ENCODE measurements at regions not wholly inside any gene's neighbourhood (a gene's known extent, or its start where the extent isn't known, plus 50 kb on each side); places are given as distances from the start of the nearest gene placed in this dataset.

DNA sequence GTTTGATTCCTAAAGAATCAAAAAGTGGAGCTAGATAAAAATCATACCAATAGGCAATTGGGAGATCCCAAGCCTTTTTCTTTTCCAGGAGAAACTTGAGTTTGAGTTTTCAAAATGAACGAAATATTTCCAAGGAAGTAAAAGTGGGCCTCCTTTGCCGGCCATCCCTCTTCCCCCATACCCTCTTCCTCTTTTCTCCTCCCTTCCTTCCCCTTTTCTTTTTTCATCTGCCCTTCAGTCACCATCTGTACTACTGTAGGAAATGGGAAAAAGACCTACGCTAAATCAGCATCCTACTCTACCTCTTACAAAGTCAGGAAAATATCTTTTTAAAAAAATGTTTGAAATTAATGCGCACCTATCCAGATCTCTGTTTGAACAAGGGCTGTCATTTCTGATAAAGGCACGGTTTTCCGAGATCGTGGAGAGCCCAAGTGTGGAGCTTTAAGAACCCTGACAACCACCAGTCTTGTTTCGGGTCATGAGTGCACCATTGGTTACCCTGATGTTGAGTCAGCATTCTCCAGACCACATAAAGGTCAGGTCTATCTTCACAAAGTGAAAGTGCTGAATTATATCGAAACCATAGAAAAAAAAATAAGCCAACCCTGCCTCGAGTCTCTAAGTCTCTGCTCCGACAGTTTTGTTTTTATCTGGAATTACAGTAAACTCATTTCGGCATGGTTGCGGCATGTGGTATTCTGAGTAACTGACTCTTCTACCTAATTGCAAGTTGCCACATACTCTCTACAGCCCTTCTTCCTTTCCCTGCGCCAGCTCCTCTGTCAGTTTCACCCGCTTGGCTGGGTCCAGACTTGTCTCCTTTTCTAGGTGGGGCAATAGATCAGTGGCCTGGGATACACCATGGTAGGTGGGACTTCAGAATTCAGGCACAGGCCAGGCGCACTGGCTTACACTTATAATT lies 140.2 kb upstream of the KLF3 start (continued):
- TF ChIP-seq JUNB (CRISPR knock-in tag; conservative IDR thresholded peaks at IDR 0.05), result no peak
- TF ChIP-seq NELFE (IDR thresholded peaks at IDR 0.05; ENCODE audit: insufficient read depth, insufficient read length), result no peak
- TF ChIP-seq MCM3 (IDR thresholded peaks at IDR 0.05), result no peak
- TF ChIP-seq HIVEP1 (CRISPR knock-in tag; IDR thresholded peaks at IDR 0.05), result no peak
- TF ChIP-seq, protein P1, sequence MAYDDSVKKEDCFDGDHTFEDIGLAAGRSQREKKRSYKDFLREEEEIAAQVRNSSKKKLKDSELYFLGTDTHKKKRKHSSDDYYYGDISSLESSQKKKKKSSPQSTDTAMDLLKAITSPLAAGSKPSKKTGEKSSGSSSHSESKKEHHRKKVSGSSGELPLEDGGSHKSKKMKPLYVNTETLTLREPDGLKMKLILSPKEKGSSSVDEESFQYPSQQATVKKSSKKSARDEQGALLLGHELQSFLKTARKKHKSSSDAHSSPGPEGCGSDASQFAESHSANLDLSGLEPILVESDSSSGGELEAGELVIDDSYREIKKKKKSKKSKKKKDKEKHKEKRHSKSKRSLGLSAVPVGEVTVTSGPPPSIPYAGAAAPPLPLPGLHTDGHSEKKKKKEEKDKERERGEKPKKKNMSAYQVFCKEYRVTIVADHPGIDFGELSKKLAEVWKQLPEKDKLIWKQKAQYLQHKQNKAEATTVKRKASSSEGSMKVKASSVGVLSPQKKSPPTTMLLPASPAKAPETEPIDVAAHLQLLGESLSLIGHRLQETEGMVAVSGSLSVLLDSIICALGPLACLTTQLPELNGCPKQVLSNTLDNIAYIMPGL (CRISPR knock-in tag; IDR thresholded peaks at IDR 0.05), result no peak
- TF ChIP-seq RBM15 (IDR thresholded peaks at IDR 0.05; ENCODE audit: insufficient read depth, low read length), result no peak
- peak; percentile 98 for TF ChIP-seq C11orf30 (IDR thresholded peaks at IDR 0.05; ENCODE audit: low read depth)
- TF ChIP-seq NRF1 (conservative IDR thresholded peaks at IDR 0.05 in 1 of 2, IDR thresholded peaks at IDR 0.05 in 1 of 2), result 0 out of 4 replicates have a peak, but pooled peaks of 1 of the 2 experiments have one; percentile 40
- TF ChIP-seq ZNF212 (CRISPR knock-in tag; IDR thresholded peaks at IDR 0.05), result no peak
- TF ChIP-seq, protein P2, sequence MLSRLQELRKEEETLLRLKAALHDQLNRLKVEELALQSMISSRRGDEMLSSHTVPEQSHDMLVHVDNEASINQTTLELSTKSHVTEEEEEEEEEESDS (CRISPR knock-in tag; IDR thresholded peaks at IDR 0.05), result no peak
- peak; percentile 49; the same call in 1 of the 2 replicates for TF ChIP-seq GTF2E2 (tag; IDR thresholded peaks at IDR 0.05)
- TF ChIP-seq ATF1 (CRISPR knock-in tag; IDR thresholded peaks at IDR 0.05), result no peak
- 0 out of 2 replicates have a peak, but pooled peaks have one; percentile 30 for TF ChIP-seq ATF1 (tag; IDR thresholded peaks at IDR 0.05)
- TF ChIP-seq SIN3B (IDR thresholded peaks at IDR 0.05; ENCODE audit: low read depth), result no peak
- no peak for TF ChIP-seq ZNF583 (CRISPR knock-in tag; IDR thresholded peaks at IDR 0.05)
- TF ChIP-seq ZNF224 (CRISPR knock-in tag; IDR thresholded peaks at IDR 0.05), result no peak
- TF ChIP-seq NR2C1 (IDR thresholded peaks at IDR 0.05), result peak; percentile 20
- TF ChIP-seq NR2C1 (tag; IDR thresholded peaks at IDR 0.05), result peak; percentile 73
- no peak for TF ChIP-seq ZFP36 (IDR thresholded peaks at IDR 0.05; ENCODE audit: low read depth, low read length, partially characterized antibody)
- TF ChIP-seq ZNF644 (tag; IDR thresholded peaks at IDR 0.05; ENCODE audit: low read depth), result peak; percentile 55
- TF ChIP-seq ZBED1 (IDR thresholded peaks at IDR 0.05), result no peak
- TF ChIP-seq, protein P3, sequence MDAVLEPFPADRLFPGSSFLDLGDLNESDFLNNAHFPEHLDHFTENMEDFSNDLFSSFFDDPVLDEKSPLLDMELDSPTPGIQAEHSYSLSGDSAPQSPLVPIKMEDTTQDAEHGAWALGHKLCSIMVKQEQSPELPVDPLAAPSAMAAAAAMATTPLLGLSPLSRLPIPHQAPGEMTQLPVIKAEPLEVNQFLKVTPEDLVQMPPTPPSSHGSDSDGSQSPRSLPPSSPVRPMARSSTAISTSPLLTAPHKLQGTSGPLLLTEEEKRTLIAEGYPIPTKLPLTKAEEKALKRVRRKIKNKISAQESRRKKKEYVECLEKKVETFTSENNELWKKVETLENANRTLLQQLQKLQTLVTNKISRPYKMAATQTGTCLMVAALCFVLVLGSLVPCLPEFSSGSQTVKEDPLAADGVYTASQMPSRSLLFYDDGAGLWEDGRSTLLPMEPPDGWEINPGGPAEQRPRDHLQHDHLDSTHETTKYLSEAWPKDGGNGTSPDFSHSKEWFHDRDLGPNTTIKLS (IDR thresholded peaks at IDR 0.05; ENCODE audit: borderline replicate concordance, low read depth), result no peak
- peak; percentile 13; the same call in 1 of the 2 replicates for TF ChIP-seq EP300 (IDR thresholded peaks at IDR 0.05; ENCODE audit: low read length)
- TF ChIP-seq TEAD2 (tag; IDR thresholded peaks at IDR 0.05), result no peak
- TF ChIP-seq DMBX1 (CRISPR knock-in tag; IDR thresholded peaks at IDR 0.05; ENCODE audit: borderline replicate concordance), result peak; percentile 38; the same call in 1 of the 2 replicates
- no peak for TF ChIP-seq IFI16 (CRISPR knock-in tag; IDR thresholded peaks at IDR 0.05)
- no peak for TF ChIP-seq KAT2B (IDR thresholded peaks at IDR 0.05; ENCODE audit: low read depth, low read length)
- TF ChIP-seq ZNF717 (CRISPR knock-in tag; IDR thresholded peaks at IDR 0.05), result no peak
- TF ChIP-seq NONO (IDR thresholded peaks at IDR 0.05; ENCODE audit: low read depth in 2 of 2, low read length in 1 of 2), result no peak

Measured in K562 (cell line).